ENCODE measurements at regions not wholly inside any gene's neighbourhood (a gene's known extent, or its start where the extent isn't known, plus 50 kb on each side); places are given as distances from the start of the nearest gene placed in this dataset.

DNA sequence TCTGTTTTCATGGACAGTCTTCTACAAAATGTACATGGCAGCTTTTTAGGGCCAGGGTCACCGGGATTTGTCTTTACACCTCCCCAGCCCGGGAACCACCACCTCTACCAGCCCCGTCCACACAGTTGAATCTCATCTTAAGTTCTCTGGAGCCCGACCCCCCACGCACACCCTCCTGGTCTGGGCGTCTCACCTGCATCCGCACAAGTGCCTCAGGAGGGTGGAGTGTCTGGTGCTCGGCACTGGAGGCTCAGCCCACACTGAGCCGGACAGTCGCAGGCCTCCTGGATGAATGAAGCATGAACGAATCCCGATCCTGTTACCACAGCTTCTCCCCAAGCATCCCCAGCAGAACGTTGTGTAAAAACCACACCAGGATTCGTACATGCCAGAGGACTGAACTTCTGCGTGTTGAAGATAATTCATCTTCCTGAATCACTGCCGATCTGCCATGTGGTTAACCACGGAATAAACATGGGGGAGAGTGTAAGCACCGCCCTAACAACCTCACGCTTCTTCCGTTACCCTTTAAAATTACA lies 162.0 kb downstream of the RTP5 start:
- POLR2A ChIA-PET (ENCODE audit: partially characterized antibody), result interaction anchor here (0.7 to 2.9 kb wide), 4 partner anchors 9 to 81 kb away, joined by 3 to 17 read pairs (median 4); no protein-coding TSS in a partner anchor
- peak overlapping the region; percentile 81 to 98 (median 95) for H3K27ac Mint-ChIP-seq
- peak overlapping the region in 1 of 2 donors; percentile 47 for H3K4me3 ChIP-seq (ENCODE audit: low read length in 2 of 2)

DNA sequence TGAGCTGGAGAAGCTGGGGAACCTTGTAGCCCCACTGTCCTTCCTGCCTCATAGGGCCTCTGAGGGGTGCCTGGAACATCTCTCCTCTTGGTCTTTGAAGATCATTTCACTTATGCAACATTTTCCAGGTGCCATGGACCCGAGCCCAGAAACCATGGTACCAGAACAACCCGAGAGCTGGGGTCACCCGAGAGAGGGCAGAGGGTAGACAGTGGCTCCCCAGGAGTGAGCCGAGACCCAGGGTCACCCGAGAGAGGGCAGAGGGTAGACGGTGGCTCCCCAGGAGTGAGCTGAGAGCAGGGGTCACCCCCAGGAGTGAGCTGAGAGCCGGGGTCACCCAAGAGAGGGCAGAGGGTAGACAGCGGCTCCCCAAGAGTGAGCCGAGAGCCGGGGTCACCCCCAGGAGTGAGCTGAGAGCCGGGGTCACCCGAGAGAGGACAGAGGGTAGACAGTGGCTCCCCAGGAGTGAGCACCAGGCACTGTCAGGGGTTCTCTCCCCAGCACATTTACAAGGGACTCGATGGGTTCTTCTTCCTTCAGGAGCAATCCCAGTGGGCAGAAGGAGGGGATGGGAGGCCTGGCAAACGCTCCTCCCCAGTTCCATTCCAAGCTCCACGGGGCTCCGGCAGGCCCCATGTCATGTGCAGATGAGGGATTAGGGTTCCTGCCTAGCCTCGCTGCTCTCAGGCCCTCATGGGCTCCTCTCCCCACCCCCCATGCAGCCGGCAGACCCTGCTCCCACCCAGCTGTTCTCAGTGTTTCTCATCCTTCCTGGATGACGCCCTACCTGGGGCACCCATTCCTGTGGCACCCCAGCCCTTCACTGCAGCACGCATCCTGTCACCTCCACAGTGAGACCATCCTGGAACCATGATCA lies 163.5 kb downstream of the RTP5 start:
- Mint-ChIP-seq H3K9me3 (peaks cover 0 to 2% (median 0%) of the 10 kb centered on the region in 8 donors), H3K27me3 (peaks cover 2 to 9% of the 10 kb centered on the region in 2 donors), H3K4me1 (peaks cover 39 to 59% (median 52%) of the 10 kb centered on the region in 4 donors), H3K36me3 (peaks cover 5 to 19% of the 10 kb centered on the region in 2 donors), H3K27ac (peak overlapping the region in 4 of 7 donors; percentile 4 to 98 (median 58)), H3K4me3 (peak overlapping the region in 5 of 8 donors; percentile 26 to 69 (median 46))
- Histone ChIP-seq H3K9me3 (ENCODE audit: control insufficient read depth in 1 of 2, low read length in 2 of 2) (no peaks in the 10 kb centered on the region), H3K27ac (ENCODE audit: low read depth, low read length) (no peak overlapping the region), H3K4me3 (ENCODE audit: low read length in 2 of 2) (no peak overlapping the region), H3K36me3 (ENCODE audit: insufficient read depth, low read length) (no peaks in the 10 kb centered on the region), H3K4me1 (ENCODE audit: insufficient read depth, low read length) (peaks cover 41% of the 10 kb centered on the region), H3K27me3 (ENCODE audit: insufficient read depth, low read length) (no peaks in the 10 kb centered on the region)
- DNase-seq, result no peak
- intact Hi-C loops (cut with micrococcal nuclease), result loop anchor here (5.0 kb wide), 1 partner anchor 66 kb away; no protein-coding TSS in a partner anchor
- ChIA-PET POLR2A (ENCODE audit: partially characterized antibody) (interaction anchor here (2.9 kb wide), 1 partner anchor 10 kb away, joined by 17 read pairs; no protein-coding TSS in a partner anchor), CTCF (ENCODE audit: partially characterized antibody) (interaction anchor here (4.8 kb wide), 1 partner anchor 10 kb away, joined by 27 read pairs; no protein-coding TSS in a partner anchor)

More for the DNA sequence above, 162.0 kb downstream of the RTP5 start:
- Mint-ChIP-seq H3K4me3 (peak overlapping the region; percentile 85 to 98 (median 94)), H3K4me1 (peaks cover 41 to 66% (median 54%) of the 10 kb centered on the region in 4 donors), H3K27me3 (peaks cover under 1 to 2% of the 10 kb centered on the region in 2 donors), H3K36me3 (peaks cover 10 to 32% of the 10 kb centered on the region in 2 donors), H3K9me3 (peaks cover 0 to 4% (median 0%) of the 10 kb centered on the region in 8 donors)
- CTCF ChIA-PET (ENCODE audit: partially characterized antibody), result interaction anchor here (1.1 to 4.8 kb wide), 3 partner anchors 9 to 81 kb away, joined by 3 to 27 read pairs (median 4); no protein-coding TSS in a partner anchor
- H3K36me3 ChIP-seq (ENCODE audit: insufficient read depth, low read length), result no peaks in the 10 kb centered on the region
- peak; percentile 75 to 82 (median 79) for DNase-seq
- H3K4me1 ChIP-seq (ENCODE audit: insufficient read depth, low read length), result peaks cover 41% of the 10 kb centered on the region
- H3K27ac ChIP-seq (ENCODE audit: low read depth, low read length), result peak overlapping the region; percentile 30
- no peaks in the 10 kb centered on the region for H3K9me3 ChIP-seq (ENCODE audit: control insufficient read depth in 1 of 2, low read length in 2 of 2)
- H3K27me3 ChIP-seq (ENCODE audit: insufficient read depth, low read length), result no peaks in the 10 kb centered on the region
- intact Hi-C loops (cut with micrococcal nuclease), result loop anchor here (2.0 to 5.0 kb wide), 3 partner anchors 21 to 64 kb away; no protein-coding TSS in a partner anchor

- Mint-ChIP-seq H3K4me1 (peaks cover 33 to 49% (median 43%) of the 10 kb centered on the region in 4 donors), H3K27me3 (peaks cover 4 to 9% of the 10 kb centered on the region in 2 donors), H3K9me3 (peaks cover 0 to 2% (median 0%) of the 10 kb centered on the region in 8 donors), H3K36me3 (peaks cover 2 to 10% of the 10 kb centered on the region in 2 donors), H3K4me3 (no peak overlapping the region), H3K27ac (peak overlapping the region in 4 of 7 donors; percentile 24 to 87 (median 64))
- Histone ChIP-seq H3K4me3 (ENCODE audit: low read length in 2 of 2) (no peak overlapping the region), H3K9me3 (ENCODE audit: control insufficient read depth in 1 of 2, low read length in 2 of 2) (no peaks in the 10 kb centered on the region), H3K27me3 (ENCODE audit: insufficient read depth, low read length) (no peaks in the 10 kb centered on the region), H3K36me3 (ENCODE audit: insufficient read depth, low read length) (no peaks in the 10 kb centered on the region), H3K27ac (ENCODE audit: low read depth, low read length) (no peak overlapping the region), H3K4me1 (ENCODE audit: insufficient read depth, low read length) (peaks cover 38% of the 10 kb centered on the region)
- DNase-seq, result no peak
- CTCF ChIA-PET (ENCODE audit: partially characterized antibody), result interaction anchor here (4.8 kb wide), 1 partner anchor 12 kb away, joined by 27 read pairs; no protein-coding TSS in a partner anchor
- intact Hi-C loops (cut with micrococcal nuclease), result loop anchor here (5.0 kb wide), 1 partner anchor 67 kb away; no protein-coding TSS in a partner anchor
- POLR2A ChIA-PET (ENCODE audit: partially characterized antibody), result no interaction called here
Observed at GRCh38 chr2:242034138-242034537, 164.6 kb downstream of the RTP5 start.

- Histone ChIP-seq H3K4me1 (ENCODE audit: insufficient read depth, low read length) (peaks cover 27% of the 10 kb centered on the region), H3K4me3 (ENCODE audit: low read length in 2 of 2) (no peak overlapping the region), H3K27me3 (ENCODE audit: insufficient read depth, low read length) (no peaks in the 10 kb centered on the region), H3K27ac (ENCODE audit: low read depth, low read length) (no peak overlapping the region), H3K9me3 (ENCODE audit: control insufficient read depth in 1 of 2, low read length in 2 of 2) (no peaks in the 10 kb centered on the region), H3K36me3 (ENCODE audit: insufficient read depth, low read length) (no peaks in the 10 kb centered on the region)
- POLR2A ChIA-PET (ENCODE audit: partially characterized antibody), result no interaction called here
- peaks cover 6 to 9% of the 10 kb centered on the region in 2 donors for H3K27me3 Mint-ChIP-seq
- H3K4me3 Mint-ChIP-seq, result no peak overlapping the region
- no peaks in the 10 kb centered on the region for H3K36me3 Mint-ChIP-seq
- peaks cover 25 to 38% (median 34%) of the 10 kb centered on the region in 4 donors for H3K4me1 Mint-ChIP-seq
- H3K9me3 Mint-ChIP-seq, result peaks cover 0 to 2% (median 0%) of the 10 kb centered on the region in 8 donors
- H3K27ac Mint-ChIP-seq, result peak overlapping the region in 1 of 7 donors; percentile 4
- intact Hi-C loops (cut with micrococcal nuclease), result loop anchor here (5.0 kb wide), 1 partner anchor 68 kb away; no protein-coding TSS in a partner anchor
- DNase-seq, result no peak
- CTCF ChIA-PET (ENCODE audit: partially characterized antibody), result interaction anchor here (4.8 kb wide), 1 partner anchor 13 kb away, joined by 27 read pairs; no protein-coding TSS in a partner anchor
Observed at GRCh38 chr2:242034996-242035814, 165.7 kb downstream of the RTP5 start.

GRCh38 chr2:242035858-242036652 lies 166.5 kb downstream of the RTP5 start:
- Histone ChIP-seq H3K27ac (ENCODE audit: low read depth, low read length) (no peak overlapping the region), H3K36me3 (ENCODE audit: insufficient read depth, low read length) (no peaks in the 10 kb centered on the region), H3K4me3 (ENCODE audit: low read length in 2 of 2) (no peak overlapping the region), H3K9me3 (ENCODE audit: control insufficient read depth in 1 of 2, low read length in 2 of 2) (no peaks in the 10 kb centered on the region), H3K4me1 (ENCODE audit: insufficient read depth, low read length) (peaks cover 20% of the 10 kb centered on the region), H3K27me3 (ENCODE audit: insufficient read depth, low read length) (no peaks in the 10 kb centered on the region)
- ChIA-PET POLR2A (ENCODE audit: partially characterized antibody) (no interaction called here), CTCF (ENCODE audit: partially characterized antibody) (interaction anchor here (4.8 kb wide), 1 partner anchor 14 kb away, joined by 27 read pairs; no protein-coding TSS in a partner anchor)
- DNase-seq, result no peak
- peaks cover 7 to 9% of the 10 kb centered on the region in 2 donors for H3K27me3 Mint-ChIP-seq
- no peaks in the 10 kb centered on the region for H3K9me3 Mint-ChIP-seq
- H3K36me3 Mint-ChIP-seq, result no peaks in the 10 kb centered on the region
- peaks cover 16 to 30% (median 26%) of the 10 kb centered on the region in 4 donors for H3K4me1 Mint-ChIP-seq
- no peak overlapping the region for H3K4me3 Mint-ChIP-seq
- peak overlapping the region in 2 of 7 donors; percentile 12 to 72 for H3K27ac Mint-ChIP-seq
- intact Hi-C loops (cut with micrococcal nuclease), result no loop called here

DNA sequence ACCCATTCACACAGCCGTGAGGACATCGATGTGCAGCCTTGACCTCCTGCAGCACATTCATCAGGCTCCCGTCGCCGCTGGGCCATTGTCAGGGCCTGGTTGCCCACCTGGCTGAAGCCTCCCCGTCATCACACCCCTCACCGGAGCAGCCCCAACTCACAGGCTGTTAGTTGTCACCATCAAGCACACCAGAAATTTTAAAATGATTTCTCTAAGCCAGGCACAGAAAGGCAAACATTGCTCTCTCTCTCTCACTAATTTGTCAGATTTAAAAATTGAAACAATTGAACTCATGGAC lies 167.1 kb downstream of the RTP5 start:
- H3K36me3 ChIP-seq (ENCODE audit: insufficient read depth, low read length), result no peaks in the 10 kb centered on the region
- H3K4me1 Mint-ChIP-seq, result peaks cover 11 to 24% (median 20%) of the 10 kb centered on the region in 4 donors
- no peaks in the 10 kb centered on the region for H3K36me3 Mint-ChIP-seq
- H3K9me3 ChIP-seq (ENCODE audit: control insufficient read depth in 1 of 2, low read length in 2 of 2), result no peaks in the 10 kb centered on the region
- POLR2A ChIA-PET (ENCODE audit: partially characterized antibody), result no interaction called here
- intact Hi-C loops (cut with micrococcal nuclease), result no loop called here
- no peaks in the 10 kb centered on the region for H3K27me3 ChIP-seq (ENCODE audit: insufficient read depth, low read length)
- H3K4me1 ChIP-seq (ENCODE audit: insufficient read depth, low read length), result peaks cover 16% of the 10 kb centered on the region
- peaks cover 0 to 1% (median 0%) of the 10 kb centered on the region in 8 donors for H3K9me3 Mint-ChIP-seq
- no peak overlapping the region for H3K27ac ChIP-seq (ENCODE audit: low read depth, low read length)
- H3K27me3 Mint-ChIP-seq, result peaks cover 7 to 9% of the 10 kb centered on the region in 2 donors
- H3K4me3 ChIP-seq (ENCODE audit: low read length in 2 of 2), result no peak overlapping the region
- CTCF ChIA-PET (ENCODE audit: partially characterized antibody), result no interaction called here
- DNase-seq, result no peak
- H3K27ac Mint-ChIP-seq, result peak overlapping the region in 3 of 7 donors; percentile 24 to 48 (median 35)
- H3K4me3 Mint-ChIP-seq, result no peak overlapping the region
